Ascending aorta (tissue), 2 donors: ENCODE measurements at regions not wholly inside any gene's neighbourhood (a gene's known extent, or its start where the extent isn't known, plus 50 kb on each side); places are given as distances from the start of the nearest gene placed in this dataset.

Experiments
- DNase-seq, 2 donors: peaks; one replicate each; pipeline ENCODE4 v3.0.0-alpha.2; 2019; ENCODE audit warnings: low spot score in 2 of 2
- H3K27ac ChIP-seq, 2 donors: fragments of 200-600 bp; sonication (generic); one replicate each; pipeline ENCODE4 v1.5.1; 2016 to 2017; ENCODE audit warnings: mild to moderate bottlenecking in 1 of 2
- H3K27me3 ChIP-seq: fragments of 200-600 bp; sonication (generic); one replicate; pipeline ENCODE4 v1.5.1; 2017
- H3K36me3 ChIP-seq, 2 donors: fragments of 200-600 bp; sonication (generic); one replicate each; pipeline ENCODE4 v1.5.1; 2016
- H3K4me1 ChIP-seq, 2 donors: fragments of 200-600 bp; sonication (generic); one replicate each; pipeline ENCODE4 v1.5.1; 2016 to 2017; ENCODE audit warnings: mild to moderate bottlenecking in 1 of 2
- H3K4me3 ChIP-seq, 2 donors: fragments of 200-600 bp; sonication (generic); one replicate each; pipeline ENCODE4 v1.5.1; 2016 to 2017; ENCODE audit warnings: mild to moderate bottlenecking in 1 of 2
- H3K9me3 ChIP-seq, 2 donors: fragments of 200-600 bp; sonication (generic); one replicate each; pipeline ENCODE4 v1.5.1; 2016
- CTCF ChIP-seq, 3 experiments: fragments of 200-600 bp in 2 of 3; fragments of 450-650 bp in 1 of 3; sonication (generic) in 2 of 3; IDR thresholded peaks; one replicate each; pipeline ENCODE4 v1.5.1; 2016 to 2019; ENCODE audit warnings: antibody characterized with exemption in 3 of 3, mild to moderate bottlenecking in 1 of 3, moderate library complexity in 1 of 3
- intact Hi-C: fragments of 100-400 bp; cut with DNase I; formaldehyde crosslinking; loops from one replicate; pipeline ENCODE4 v1.15.1; 2023

GRCh38 chr15:95501865-95502264, 828.6 kb upstream of the NR2F2 start:
- H3K9me3 ChIP-seq = no peaks in the 10 kb centered on the region

GRCh38 chr15:95503107-95503506, 827.4 kb upstream of the NR2F2 start:
- Histone ChIP-seq H3K4me1 (no peaks in the 10 kb centered on the region), H3K9me3 (no peaks in the 10 kb centered on the region), H3K27ac (no peak overlapping the region), H3K36me3 (no peaks in the 10 kb centered on the region), H3K27me3 (no peaks in the 10 kb centered on the region), H3K4me3 (no peak overlapping the region)
- intact Hi-C loops = no loop called here
- TF ChIP-seq CTCF (IDR thresholded peaks at IDR 0.05) = no peak
- no peak for DNase-seq

More at GRCh38 chr15:95501865-95502264, 828.6 kb upstream of the NR2F2 start:
- intact Hi-C loops = no loop called here
- Histone ChIP-seq H3K4me3 (no peak overlapping the region), H3K4me1 (no peaks in the 10 kb centered on the region), H3K27me3 (no peaks in the 10 kb centered on the region), H3K36me3 (no peaks in the 10 kb centered on the region), H3K27ac (no peak overlapping the region)
- no peak for DNase-seq
- no peak for TF ChIP-seq CTCF (IDR thresholded peaks at IDR 0.05)

GRCh38 chr15:95503640-95504225, 826.8 kb upstream of the NR2F2 start:
- intact Hi-C loops = no loop called here
- Histone ChIP-seq H3K9me3 (no peaks in the 10 kb centered on the region), H3K4me3 (no peak overlapping the region), H3K36me3 (no peaks in the 10 kb centered on the region), H3K27ac (no peak overlapping the region), H3K4me1 (no peaks in the 10 kb centered on the region), H3K27me3 (no peaks in the 10 kb centered on the region)
- DNase-seq = no peak
- no peak for TF ChIP-seq CTCF (IDR thresholded peaks at IDR 0.05)

DNA sequence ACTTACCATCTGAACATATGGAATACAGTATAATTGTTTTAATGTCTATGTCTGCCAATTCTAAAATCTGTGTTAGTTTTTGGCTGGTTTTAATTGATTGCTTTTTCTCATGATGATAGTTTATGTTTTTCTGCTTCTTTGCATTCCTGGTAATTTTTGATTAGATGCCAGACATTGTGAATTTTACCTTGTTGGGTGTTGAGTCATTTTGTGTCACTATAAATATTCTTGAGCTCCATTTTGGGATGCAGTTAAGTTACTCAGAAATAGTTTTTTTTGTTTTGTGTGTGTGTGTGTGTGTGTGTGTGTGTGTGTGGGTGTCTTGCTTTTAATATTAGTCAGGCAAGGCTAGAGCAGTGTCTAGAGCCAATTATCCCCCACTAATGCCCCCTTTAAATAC, 818.8 kb upstream of the NR2F2 start:
- no peak overlapping the region for H3K27ac ChIP-seq
- H3K4me1 ChIP-seq = no peaks in the 10 kb centered on the region
- intact Hi-C loops = no loop called here
- H3K27me3 ChIP-seq = no peaks in the 10 kb centered on the region
- H3K9me3 ChIP-seq = no peaks in the 10 kb centered on the region
- DNase-seq = no peak
- no peak overlapping the region for H3K4me3 ChIP-seq
- H3K36me3 ChIP-seq = no peaks in the 10 kb centered on the region
- TF ChIP-seq CTCF (IDR thresholded peaks at IDR 0.05) = no peak

GRCh38 chr15:95512906-95513305, 817.6 kb upstream of the NR2F2 start:
- intact Hi-C loops = no loop called here
- H3K4me1 ChIP-seq = no peaks in the 10 kb centered on the region
- DNase-seq = no peak
- no peaks in the 10 kb centered on the region for H3K27me3 ChIP-seq
- no peaks in the 10 kb centered on the region for H3K36me3 ChIP-seq
- no peaks in the 10 kb centered on the region for H3K9me3 ChIP-seq
- no peak overlapping the region for H3K4me3 ChIP-seq
- no peak for TF ChIP-seq CTCF (IDR thresholded peaks at IDR 0.05)
- H3K27ac ChIP-seq = no peak overlapping the region

DNA sequence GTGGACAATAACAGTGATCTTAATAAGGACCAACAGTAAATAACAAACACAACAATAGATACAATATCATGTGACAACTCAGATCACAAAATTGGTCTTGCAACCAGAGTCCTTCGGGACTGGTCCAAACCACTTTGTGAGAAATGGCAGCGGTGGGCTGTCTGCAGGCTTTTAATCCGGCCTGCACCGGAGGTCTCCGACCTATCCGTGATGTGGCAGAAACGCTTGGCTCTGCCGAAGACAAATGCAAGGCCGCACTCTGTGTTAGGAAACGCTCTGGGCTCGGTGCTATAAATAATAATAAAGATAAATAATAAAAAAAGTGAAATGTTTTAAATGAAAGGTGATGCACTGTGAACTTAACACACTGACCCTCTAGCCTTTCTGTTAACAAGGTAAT, 810.6 kb upstream of the NR2F2 start:
- intact Hi-C loops = no loop called here
- no peak overlapping the region for H3K4me3 ChIP-seq
- H3K27ac ChIP-seq = no peak overlapping the region
- no peaks in the 10 kb centered on the region for H3K4me1 ChIP-seq
- TF ChIP-seq CTCF (IDR thresholded peaks at IDR 0.05) = no peak
- H3K27me3 ChIP-seq = no peaks in the 10 kb centered on the region
- no peaks in the 10 kb centered on the region for H3K9me3 ChIP-seq
- H3K36me3 ChIP-seq = no peaks in the 10 kb centered on the region
- DNase-seq = no peak
